CD4-positive, alpha-beta T cell treated with Interleukin-10 for 1 hour (primary cell): ENCODE measurements at regions not wholly inside any gene's neighbourhood (a gene's known extent, or its start where the extent isn't known, plus 50 kb on each side); places are given as distances from the start of the nearest gene placed in this dataset.

Experiments
- DNase-seq: peaks from one replicate; pipeline ENCODE4 v3.0.0-alpha.2; 2020

DNA sequence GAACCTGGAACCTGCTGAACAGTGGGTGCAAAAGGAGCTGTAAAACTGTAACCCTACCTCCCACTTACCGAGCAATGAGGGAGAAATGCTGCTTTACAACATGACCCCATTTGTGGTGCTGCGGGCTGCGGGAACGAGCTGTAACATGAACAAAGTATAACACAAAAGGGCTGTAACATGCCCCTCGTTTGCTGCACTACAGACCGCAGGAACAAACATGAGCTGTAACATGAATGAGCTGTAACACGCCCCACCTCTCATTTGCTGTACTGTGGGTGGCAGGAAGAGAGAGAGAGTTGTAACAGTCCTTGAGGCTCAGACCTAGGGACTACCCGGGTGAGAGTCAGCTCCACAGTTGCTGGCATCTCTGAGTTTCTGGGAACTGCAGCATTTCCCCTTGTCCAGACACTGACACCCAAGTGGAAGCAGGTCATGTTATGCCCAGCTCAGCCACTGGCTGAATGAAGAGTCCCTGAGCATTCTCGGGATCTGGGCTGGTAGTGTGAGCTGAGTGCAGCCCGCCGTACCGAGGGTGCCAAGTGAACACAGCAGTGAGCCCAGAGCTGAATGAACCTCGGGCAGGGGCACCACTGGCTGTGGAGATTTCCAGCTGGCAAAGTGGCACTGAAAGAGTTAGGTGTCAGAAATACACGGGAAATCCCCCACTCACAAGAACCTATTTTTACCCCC, 1385.3 kb upstream of the SPRY2 start:
- DNase-seq: no peak

DNA sequence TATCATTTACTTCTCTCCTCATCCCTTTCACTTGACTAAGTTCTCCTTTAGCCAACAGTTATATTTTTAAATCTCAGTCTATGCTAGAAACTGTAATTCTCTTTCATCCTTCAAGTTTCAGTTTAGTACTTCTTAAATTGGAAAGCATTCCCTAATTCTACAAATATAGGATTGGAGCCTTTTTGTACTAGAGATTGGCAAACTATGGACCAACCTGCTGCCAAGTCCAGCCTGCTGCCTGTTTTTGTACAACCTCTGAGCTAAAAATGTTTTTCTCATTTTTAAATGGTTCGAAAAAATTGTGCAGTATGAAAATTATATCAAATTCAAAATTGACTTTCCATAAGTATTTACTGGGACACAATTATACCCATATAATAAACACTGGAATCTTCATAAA, 1381.5 kb upstream of the SPRY2 start:
- no peak for DNase-seq

DNA sequence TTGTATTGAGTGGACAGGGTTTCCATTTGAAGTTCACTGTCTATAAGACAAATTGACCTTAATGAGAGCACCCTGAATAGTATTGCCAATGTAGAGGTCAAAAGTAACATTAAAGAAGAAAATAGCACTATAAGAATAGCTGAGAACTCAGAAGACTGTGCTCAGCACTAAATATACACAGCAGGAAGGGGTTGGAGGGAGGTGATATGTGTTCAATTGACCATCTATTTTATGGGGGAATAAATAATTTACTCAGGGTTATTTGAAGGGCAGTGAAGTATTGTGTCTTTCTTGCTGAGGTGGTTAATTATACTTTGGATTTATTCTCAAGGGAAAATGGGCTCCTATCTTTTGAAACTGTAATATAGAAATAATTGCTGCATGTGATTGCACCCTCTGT, 1380.5 kb upstream of the SPRY2 start:
- no peak for DNase-seq

DNA sequence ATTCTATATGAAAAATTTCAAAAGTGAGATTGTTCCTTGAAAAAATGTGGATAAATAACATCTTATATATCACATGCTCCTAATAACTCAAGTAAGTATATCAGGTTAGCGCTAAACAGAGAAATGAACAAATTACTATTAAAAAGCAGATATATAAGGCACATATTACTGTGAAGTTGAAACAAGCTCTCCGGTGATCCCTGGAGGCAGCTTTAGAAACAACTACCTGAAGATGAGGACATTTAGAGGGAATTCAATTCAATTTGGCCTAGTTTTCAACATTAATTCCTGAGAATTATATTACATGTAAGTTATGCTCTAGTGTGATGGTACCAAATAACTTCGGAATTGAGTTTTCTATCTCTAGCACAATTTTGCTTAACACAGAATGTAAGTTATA, 1373.6 kb upstream of the SPRY2 start:
- no peak for DNase-seq

DNA sequence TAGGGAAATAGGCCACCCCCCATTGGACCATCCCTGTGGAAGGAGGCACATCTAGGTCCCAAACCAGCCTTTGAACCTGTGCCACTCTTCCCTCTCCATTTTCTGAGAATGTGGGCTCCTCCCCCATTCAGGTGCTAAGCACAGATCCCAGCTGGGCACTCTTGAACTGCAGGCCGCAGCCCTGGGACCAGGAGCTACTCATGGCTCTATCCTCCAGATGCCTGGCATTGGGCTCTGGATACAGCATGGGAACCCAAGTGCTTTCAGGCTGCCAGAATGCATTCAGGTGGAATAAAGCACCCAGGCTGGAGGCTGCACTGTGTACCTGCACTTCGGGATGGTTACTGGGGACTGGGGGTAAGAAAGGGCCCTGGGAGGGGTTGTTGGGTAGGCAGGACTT, 1372.3 kb upstream of the SPRY2 start:
- DNase-seq: no peak

DNA sequence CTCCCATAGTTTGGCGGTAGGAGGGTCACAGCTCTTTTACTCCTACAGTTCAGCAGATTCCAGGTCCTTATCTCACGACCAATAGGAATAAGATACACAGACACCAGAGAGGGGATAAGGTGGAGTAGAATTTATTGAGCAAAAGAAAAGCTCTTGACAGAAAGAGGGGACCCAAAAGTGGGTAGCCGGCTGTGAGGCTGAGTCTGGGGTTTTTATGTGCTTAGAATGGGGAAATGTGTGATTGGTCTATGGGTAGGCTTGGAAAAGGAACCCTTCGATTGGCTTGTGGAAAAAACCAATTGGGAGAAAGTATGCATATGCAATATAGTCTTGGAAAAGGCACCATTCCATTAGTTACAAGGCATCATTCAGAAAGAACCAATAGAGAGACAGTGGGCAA, 1356.9 kb upstream of the SPRY2 start:
- no peak for DNase-seq

DNA sequence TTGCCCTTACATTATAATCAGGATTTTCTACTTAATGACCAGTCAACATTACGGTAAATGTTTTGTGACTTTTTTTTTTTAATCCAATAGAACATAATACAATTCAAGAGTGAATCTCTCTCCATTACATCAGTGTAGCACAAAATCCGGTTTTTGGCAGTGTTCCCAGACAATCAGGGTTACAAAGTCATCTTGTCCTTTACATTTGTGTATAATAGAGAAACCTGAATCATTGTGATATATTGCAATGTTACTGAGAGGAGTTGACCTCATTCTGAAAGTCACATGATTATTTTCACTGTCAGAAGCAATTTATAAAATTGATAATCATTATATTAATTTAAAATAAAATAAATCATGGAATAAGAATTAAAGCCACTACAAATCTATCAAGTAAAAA, 1346.0 kb upstream of the SPRY2 start:
- DNase-seq: no peak

DNA sequence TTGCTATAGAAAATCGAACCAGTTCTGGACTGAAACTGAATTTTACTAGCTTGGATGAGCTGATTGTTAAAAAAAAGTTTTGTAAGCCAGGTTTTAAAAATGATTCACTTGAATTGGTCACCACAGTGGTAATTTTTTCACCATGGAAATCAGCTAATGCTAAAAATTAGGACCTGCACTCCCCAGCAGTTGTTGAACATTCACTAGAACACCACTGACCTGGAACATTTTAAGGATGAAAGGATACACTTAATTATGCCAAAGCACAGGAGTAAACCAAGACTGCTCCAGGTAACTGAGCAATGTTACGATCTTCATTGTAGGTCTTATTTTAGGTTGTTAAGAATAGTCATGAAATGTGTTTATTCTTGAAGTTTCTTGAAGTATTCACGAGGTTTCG, 1342.6 kb upstream of the SPRY2 start:
- DNase-seq: no peak

DNA sequence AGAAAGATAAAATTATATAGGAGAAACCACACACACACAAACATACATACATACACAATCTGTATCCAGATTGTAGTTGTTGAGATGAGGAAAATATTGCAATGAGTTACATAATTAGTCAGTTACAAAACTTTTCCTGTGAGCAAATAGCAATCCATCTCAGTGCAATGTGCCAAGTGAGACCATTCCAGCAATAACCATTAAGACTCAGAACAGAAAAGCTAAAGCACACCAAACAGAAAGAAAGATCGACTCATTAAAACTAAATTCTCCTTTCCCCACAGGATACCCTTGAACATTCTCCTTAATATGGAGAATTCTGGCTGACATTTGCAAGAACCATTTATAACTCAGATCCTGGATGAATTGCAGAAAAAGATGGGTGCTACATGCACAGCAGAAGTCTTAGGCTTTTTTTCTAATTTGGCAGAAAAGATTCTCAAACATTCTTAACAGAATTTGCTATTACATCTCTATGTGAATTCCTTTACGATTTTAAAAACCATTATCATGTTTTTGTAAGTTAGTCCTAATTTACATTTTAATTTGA, 1341.2 kb upstream of the SPRY2 start:
- DNase-seq: no peak

DNA sequence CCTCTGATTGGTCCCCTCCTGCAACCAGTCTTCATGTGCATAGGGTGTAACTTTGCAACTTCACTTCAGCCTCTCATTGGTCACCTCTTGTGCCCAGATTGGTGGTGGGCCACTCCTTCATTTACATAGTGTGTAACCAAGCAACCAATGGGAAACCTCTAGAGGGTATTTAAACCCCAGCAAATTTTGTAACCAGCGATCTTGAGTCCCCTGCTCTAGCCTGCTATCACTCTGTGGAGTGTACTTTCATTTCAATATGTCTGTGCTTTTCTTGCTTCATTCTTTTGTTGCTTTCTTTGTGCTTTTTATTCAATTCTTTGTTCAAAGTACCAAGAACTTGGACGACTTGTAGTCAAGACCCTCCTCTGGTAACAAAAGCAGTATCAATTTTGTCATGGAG, 1336.9 kb upstream of the SPRY2 start:
- DNase-seq: no peak

DNA sequence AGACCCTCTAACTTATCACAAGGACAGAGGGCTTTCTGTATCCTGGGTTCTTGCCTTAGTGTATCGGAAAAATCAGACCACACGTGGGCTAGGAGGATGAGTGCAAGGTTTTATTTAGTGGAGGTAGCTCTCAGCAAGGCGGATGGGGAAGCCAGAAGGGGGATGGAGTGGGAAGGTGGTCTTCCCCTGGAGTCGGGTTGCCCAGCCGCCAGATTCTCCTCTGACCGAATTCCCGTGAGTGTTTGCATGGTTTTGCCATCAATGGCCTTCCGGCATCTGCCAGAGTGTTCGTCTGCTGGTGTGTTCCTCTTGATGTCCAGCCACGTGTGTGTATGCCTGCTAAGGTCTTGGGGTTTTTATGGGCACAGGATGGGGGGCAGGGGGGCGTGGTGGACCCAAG, 1335.1 kb upstream of the SPRY2 start:
- DNase-seq: no peak

DNA sequence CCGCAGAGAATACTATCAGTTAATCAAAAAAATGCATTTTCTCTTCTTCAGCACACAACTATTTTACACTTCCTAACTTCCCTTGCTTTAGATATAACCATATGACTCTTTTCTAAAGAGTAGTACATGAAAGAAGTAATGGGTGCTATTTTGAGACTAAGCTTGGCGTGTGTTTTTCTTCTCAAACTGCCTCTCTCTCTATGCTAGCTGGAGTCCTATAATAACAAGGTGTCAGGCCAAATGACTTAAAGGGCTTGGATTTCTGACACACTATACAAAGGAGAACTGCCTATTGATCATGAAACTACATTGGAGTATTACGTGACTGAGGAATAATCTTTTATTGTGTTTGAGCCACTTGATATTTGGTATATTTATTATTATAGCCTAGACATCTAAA, 1330.1 kb upstream of the SPRY2 start:
- no peak for DNase-seq

DNA sequence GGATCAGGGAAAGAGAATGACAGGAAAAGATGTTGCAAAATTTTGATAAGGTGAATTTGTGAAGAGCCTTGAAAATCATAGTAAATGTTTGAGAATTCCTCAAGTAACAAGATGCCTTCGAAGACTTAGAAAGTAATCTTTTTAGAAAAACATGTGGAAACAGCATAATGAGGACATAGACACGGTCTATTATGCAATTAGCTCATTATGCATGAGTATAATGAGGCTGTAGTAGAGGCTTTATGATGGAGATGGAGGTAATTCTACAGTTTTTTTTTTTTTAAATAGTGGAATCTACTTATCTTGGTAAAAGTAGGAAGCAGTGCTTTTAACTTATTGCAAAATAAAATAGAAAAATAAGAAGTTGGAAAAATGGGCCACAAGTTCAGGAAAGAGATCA, 1329.1 kb upstream of the SPRY2 start:
- no peak for DNase-seq

DNA sequence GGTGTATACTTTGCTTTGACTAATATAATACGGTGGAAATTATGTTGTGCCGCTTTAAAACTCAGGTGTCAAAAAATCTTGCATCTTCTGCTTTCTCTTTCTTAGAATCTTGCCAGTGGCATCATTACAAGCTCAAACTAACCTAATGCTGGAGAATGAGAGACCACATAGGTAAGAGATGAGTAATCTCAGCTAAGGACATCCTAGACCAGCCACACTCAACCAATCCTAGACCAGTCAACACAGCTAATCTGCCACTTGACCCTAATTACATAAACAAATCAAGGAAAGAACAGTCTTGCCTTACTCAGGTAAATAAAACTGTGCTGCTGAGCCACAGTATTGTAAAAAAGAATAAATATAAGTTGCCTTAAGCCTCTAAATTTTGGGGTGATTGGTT, 1323.9 kb upstream of the SPRY2 start:
- no peak for DNase-seq

DNA sequence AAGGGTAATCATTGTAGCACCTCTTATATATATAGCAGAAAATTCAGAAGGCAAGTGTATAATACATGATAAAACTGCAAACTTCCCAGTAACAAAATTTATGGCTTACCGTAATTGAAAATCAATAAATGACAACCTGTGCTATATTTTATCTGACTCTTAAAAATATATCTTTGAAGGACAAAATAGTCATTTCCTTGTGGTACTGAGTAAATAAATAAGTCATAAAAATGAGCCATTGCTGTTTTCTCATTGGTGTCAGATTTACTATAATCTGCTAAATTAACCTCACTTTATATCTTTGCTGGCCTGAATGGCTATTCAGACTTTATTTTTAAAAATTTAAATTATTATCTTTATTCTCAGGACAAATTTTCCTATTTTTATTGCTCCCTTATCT, 1319.1 kb upstream of the SPRY2 start:
- no peak for DNase-seq

DNA sequence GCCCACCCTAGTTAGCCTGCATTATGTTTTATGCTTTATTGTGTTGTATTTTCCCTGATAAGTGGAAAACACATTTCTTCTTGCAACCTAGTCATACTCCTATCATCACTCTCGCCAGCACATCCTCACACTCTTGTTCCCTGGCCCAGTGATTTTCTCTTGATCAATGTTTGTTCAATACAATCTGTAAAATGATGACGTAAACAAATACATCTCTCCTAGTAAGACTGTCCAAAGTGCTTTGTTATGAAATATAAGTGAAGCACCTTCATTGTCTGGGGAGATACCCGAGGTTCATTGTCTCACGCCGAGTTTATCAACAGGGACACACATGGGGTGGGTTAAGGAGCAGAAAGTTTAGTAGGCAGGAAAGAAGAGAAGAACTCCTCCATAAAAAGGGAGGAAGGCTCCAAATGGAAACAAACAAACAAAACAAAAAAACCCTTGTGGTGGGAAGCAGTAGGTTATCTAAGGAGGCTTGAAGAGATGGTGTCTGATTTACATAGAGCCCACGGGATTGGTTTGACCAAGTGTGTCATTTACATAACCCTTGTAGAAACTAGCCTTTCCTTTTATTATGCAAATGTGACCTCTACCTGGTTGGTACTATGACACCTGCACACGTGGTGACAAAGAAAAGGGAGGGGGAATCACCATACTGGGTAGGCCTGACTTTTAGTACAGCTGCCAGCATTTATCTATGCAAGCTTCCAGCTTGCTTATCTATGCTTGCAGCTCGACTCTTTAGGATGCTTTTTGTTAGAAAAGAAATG, 1317.9 kb upstream of the SPRY2 start:
- DNase-seq: no peak

DNA sequence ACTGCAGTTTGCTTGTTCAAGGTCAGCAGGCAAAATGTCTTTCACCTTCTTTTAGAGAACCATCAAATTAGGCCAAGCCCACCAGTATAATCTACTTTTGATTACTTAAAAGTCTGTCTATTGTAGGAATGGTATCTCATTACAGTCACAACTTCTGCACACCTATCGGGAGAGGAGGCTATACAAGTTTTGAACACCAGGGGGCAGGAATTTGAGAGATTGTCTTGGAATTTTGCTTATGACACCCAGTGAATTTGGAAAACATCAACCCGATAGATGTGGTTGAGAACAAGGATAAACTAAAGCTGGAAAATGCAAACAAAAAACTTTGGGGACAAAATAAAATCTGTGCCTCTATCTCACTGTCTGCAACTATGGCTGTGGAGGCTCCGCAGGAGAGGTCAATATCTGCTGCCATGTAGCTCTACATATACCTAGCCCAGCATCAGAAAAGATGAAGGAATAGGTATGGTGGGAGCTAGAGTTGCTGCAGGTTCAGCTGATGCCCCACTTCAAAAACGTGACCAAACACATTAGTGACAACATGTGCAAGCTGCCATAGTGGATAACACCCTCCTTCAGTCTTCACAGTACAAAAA, 1299.2 kb upstream of the SPRY2 start:
- no peak for DNase-seq

DNA sequence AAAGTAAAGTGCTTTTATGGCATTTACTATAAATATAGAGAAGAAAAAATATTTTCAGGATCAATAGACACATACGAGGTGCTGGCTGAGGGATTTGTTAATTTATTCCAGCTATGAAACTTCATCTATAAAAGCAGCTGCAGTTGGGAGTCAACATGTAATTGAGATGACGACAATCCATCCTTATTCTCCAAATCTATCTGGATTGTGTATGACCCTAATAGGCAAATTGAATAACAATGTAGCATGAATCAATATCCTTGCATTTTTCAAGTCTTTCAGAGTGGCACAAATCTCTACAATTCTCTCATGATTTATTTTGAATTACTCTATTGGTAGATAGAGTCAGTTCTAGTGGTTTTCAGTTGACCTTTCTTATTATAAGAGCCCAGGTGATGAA, 1296.5 kb upstream of the SPRY2 start:
- DNase-seq: no peak

DNA sequence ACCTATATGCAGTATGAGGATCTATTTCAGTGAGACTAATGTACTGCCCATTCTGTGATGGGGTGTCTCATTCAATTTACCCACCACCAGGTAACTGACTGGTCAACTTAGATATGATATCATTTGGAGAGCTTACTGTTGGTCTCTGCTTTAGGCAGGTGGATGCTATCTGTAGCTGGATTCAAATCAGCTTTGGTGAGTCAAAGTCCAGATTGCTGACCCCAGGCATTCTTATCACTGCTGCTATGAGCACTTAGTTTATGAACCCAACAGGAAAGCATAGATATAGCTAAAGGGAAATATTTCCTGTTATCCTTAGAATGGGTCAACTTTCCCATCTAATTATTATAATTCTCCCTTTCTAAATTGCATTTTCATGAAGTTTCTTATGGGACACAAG, 1295.2 kb upstream of the SPRY2 start:
- no peak for DNase-seq

DNA sequence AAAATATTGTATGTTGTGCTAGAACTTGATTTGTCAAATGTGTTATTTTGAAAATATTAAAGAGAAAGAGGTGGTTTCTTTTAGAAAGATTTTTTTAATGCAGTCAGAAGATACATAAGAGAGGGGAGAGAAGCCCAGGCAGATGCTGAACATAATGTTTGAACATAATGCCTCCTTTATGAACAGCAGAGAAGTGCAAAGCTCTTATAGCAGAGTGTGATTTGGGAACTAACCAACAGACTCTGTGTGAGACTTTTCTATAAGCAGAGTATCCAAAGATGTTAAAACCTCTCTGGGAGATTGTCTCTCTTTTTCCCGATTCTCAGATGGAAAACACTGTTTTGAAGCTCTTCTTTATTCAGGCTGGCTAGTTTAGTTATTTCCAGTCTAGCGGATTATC, 1274.1 kb upstream of the SPRY2 start:
- no peak for DNase-seq

DNA sequence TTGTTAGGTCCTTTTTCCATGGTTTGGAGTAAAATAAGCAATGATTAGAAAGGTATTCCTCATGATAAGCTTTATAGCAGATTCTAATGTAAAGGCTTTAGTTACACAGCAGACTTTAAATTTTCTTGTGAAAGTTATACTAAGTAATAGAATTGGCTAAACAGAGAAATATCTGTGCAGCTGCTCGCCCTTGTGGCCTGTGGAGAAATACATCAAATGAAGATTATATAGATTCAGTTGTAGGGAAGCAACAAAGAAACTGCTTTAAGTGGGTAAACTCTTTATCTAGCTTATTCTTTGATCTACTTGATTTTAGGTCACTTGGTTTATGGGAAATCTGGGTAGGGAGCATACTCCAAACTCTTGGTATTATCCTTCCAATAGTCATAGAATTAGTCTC, 1269.7 kb upstream of the SPRY2 start:
- no peak for DNase-seq

DNA sequence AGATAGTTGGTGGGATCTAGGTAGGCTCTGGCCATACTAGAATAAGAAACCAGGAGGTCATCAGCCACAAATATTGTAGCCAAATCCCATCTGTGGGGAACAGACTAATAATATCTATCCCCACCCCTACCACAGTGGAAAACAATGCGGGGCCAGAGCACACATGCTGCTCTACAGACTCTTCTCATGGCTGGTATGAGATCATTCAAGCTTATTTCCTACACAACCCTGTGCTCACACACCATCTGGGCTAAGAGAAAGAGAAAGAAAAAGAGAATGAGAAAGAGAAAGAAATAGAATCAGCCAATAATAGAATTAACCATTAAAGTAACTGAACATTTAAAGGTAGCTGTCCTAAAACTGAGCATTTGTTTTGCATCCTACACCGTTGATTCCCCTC, 1268.4 kb upstream of the SPRY2 start:
- DNase-seq: no peak

DNA sequence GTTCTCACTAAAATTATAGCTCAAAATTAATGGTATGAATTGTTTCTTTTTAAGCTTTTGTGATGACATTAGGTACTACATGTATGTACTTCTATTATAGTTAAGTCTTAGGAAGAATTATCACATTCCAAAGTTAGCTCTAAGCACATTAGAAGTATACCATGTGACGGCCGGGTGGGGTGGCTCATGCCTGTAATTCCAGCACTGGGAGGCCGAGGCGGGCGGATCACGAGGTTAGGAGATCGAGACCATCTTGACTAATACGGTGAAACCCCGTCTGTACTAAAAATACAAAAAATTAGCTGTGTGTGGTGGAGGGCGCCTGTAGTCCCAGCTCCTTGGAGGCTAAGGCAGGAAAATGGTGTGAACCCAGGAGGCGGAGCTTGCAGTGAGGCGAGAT, 1265.1 kb upstream of the SPRY2 start:
- DNase-seq: no peak

DNA sequence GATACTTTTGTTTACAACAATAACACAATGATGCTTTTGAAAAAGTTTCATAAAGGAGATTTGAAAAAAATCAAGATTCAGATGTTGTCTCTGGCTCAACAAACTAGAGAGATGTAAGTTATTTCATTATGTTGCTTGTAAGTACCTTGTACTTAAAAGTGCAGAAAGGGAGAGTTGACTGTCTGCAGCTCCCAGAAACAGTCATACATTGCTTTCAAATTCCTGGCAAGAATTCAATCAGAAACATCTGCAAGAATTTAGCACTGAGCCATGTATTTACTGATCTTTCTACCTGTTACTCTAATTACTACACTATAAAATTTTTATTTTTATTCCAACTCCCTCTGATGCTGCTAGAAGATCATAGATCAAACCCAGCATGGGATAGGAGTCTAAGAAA, 1261.3 kb upstream of the SPRY2 start:
- DNase-seq: no peak
